IMR-90 (cell line): ENCODE measurements at regions not wholly inside any gene's neighbourhood (a gene's known extent, or its start where the extent isn't known, plus 50 kb on each side); places are given as distances from the start of the nearest gene placed in this dataset.

Experiments used
- ATAC-seq: fragments of 200-7000 bp; cut with Tn5 transposase; 2 replicates; pipeline ENCODE4 v1.9.1; 2020; ENCODE audit warnings: low read depth, mild to moderate bottlenecking, moderate library complexity
- BruUV-seq: library from RNA; stranded (reverse); fragments of 400-500 nt; replicated peaks from 2 replicates; lab custom pipeline; 2021; lab: Mats Ljungman, UMichigan
- CTCF ChIA-PET: fragments of 300-600 bp; formaldehyde crosslinking; extraction: SDS; loops from one replicate; lab custom pipeline; 2021; ENCODE audit warnings: antibody characterized with exemption; lab: Yijun Ruan, JAX
- POLR2A ChIA-PET: fragments of 300-600 bp; sonication (Branson Sonifier 250); formaldehyde crosslinking; loops from one replicate; lab custom pipeline; 2022; ENCODE audit warnings: antibody characterized with exemption; ENCODE audit not compliant: unreplicated experiment; lab: Charles Lee
- DNase-seq: peaks from one replicate; pipeline ENCODE4 v3.0.0; 2013
- H2AFZ ChIP-seq: replicated peaks from 2 replicates; pipeline ENCODE3; 2013; ENCODE audit warnings: low read length, mild to moderate bottlenecking; ENCODE audit not compliant: poor library complexity
- H2AK5ac ChIP-seq: 2 replicates; pipeline ENCODE4 v1.6.1; 2013; ENCODE audit warnings: low read depth, low read length, inconsistent platforms
- H2AK9ac ChIP-seq: replicated peaks from 2 replicates; pipeline ENCODE3; 2013; ENCODE audit warnings: mild to moderate bottlenecking, low read depth, low read length, moderate library complexity; ENCODE audit not compliant: poor library complexity
- H2BK120ac ChIP-seq: 2 replicates; pipeline ENCODE4 v1.6.1; 2013; ENCODE audit warnings: low read depth, low read length, inconsistent platforms
- H2BK15ac ChIP-seq: 3 replicates; pipeline ENCODE4 v1.6.1; 2013; ENCODE audit warnings: low read depth, low read length, inconsistent platforms
- H2BK20ac ChIP-seq: 2 replicates; pipeline ENCODE4 v1.6.1; 2013; ENCODE audit warnings: low read depth, mild to moderate bottlenecking, inconsistent platforms, low read length, moderate library complexity
- H2BK5ac ChIP-seq: 2 replicates; pipeline ENCODE4 v1.6.1; 2013; ENCODE audit warnings: mild to moderate bottlenecking, low read depth, low read length, inconsistent platforms; ENCODE audit not compliant: poor library complexity, severe bottlenecking
- H3K14ac ChIP-seq: replicated peaks from 2 replicates; pipeline ENCODE4 v1.6.1; 2013; ENCODE audit warnings: low read depth, low read length, inconsistent platforms
- H3K18ac ChIP-seq: 2 replicates; pipeline ENCODE4 v1.6.1; 2013; ENCODE audit warnings: low read depth, low read length, control low read depth
- H3K23ac ChIP-seq: 2 replicates; pipeline ENCODE4 v1.6.1; 2013; ENCODE audit warnings: low read depth, low read length, inconsistent platforms
- H3K27ac ChIP-seq: 2 replicates; pipeline ENCODE4 v1.5.1; 2013; ENCODE audit warnings: mild to moderate bottlenecking, control low read depth, low read length; ENCODE audit not compliant: insufficient read depth
- H3K27me3 ChIP-seq: 2 replicates; pipeline ENCODE4 v1.6.1; 2013; ENCODE audit warnings: low read length; ENCODE audit not compliant: control insufficient read depth, insufficient read depth
- H3K36me3 ChIP-seq: 2 replicates; pipeline ENCODE4 v1.6.1; 2013; ENCODE audit warnings: low read length, mixed read lengths; ENCODE audit not compliant: control insufficient read depth, insufficient read depth
- H3K4ac ChIP-seq: 2 replicates; pipeline ENCODE4 v1.6.1; 2013; ENCODE audit warnings: low read depth, low read length, inconsistent platforms
- H3K4me1 ChIP-seq: 2 replicates; pipeline ENCODE4 v1.6.1; 2013; ENCODE audit warnings: low read length, mixed read lengths; ENCODE audit not compliant: control insufficient read depth, insufficient read depth
- H3K4me2 ChIP-seq: 2 replicates; pipeline ENCODE4 v1.6.1; 2013; ENCODE audit warnings: low read depth, mild to moderate bottlenecking, control low read depth, low read length, moderate library complexity
- H3K4me3 ChIP-seq: 2 replicates; pipeline ENCODE4 v1.5.1; 2013; ENCODE audit warnings: low read depth, mild to moderate bottlenecking, control low read depth, low read length, moderate library complexity; ENCODE audit not compliant: insufficient read depth
- H3K56ac ChIP-seq: 2 replicates; pipeline ENCODE4 v1.6.1; 2013; ENCODE audit warnings: low read length, inconsistent platforms; ENCODE audit not compliant: insufficient read depth; ENCODE audit errors: extremely low read depth
- H3K79me1 ChIP-seq, 2 experiments: 2 replicates each; pipeline ENCODE4 v1.6.1; 2013; ENCODE audit warnings: low read length in 2 of 2, inconsistent platforms in 1 of 2, low read depth in 1 of 2
- H3K9ac ChIP-seq: 2 replicates; pipeline ENCODE4 v1.6.1; 2013; ENCODE audit warnings: low read depth, low read length, control low read depth
- H3K9me1 ChIP-seq: 2 replicates; pipeline ENCODE4 v1.6.1; 2013; ENCODE audit warnings: low read length, inconsistent platforms; ENCODE audit not compliant: insufficient read depth
- H3K9me3 ChIP-seq: 2 replicates; pipeline ENCODE4 v1.6.1; 2013; ENCODE audit warnings: low read length; ENCODE audit not compliant: control insufficient read depth, insufficient read depth
- H4K20me1 ChIP-seq: 2 replicates; pipeline ENCODE4 v1.6.1; 2013; ENCODE audit warnings: low read length, inconsistent platforms; ENCODE audit not compliant: insufficient read depth
- H4K5ac ChIP-seq: 2 replicates; pipeline ENCODE4 v1.6.1; 2013; ENCODE audit warnings: mild to moderate bottlenecking, low read depth, low read length, control low read depth
- H4K8ac ChIP-seq, 2 experiments: 2 replicates each; pipeline ENCODE4 v1.6.1; 2013; ENCODE audit warnings: low read depth in 2 of 2, low read length in 2 of 2, control low read depth in 1 of 2, inconsistent platforms in 1 of 2
- H4K91ac ChIP-seq: 2 replicates; pipeline ENCODE4 v1.6.1; 2013; ENCODE audit warnings: low read depth, low read length, inconsistent platforms; ENCODE audit not compliant: insufficient read depth
- BHLHE40 ChIP-seq: fragments of 150-350 bp; IDR thresholded peaks from 2 replicates; pipeline ENCODE4 v1.6.1; 2016; ENCODE audit warnings: mild to moderate bottlenecking, low read depth, low read length
- CEBPB ChIP-seq: IDR thresholded peaks from 2 replicates; pipeline ENCODE4 v1.6.1; 2012; ENCODE audit warnings: low read depth, low read length, improper control_type of control experiment
- CHD1 ChIP-seq: IDR thresholded peaks from 2 replicates; pipeline ENCODE4 v1.6.1; 2012; ENCODE audit warnings: low read depth, low read length, improper control_type of control experiment
- MAZ ChIP-seq: IDR thresholded peaks from 2 replicates; pipeline ENCODE4 v1.6.1; 2012; ENCODE audit warnings: low read depth, mild to moderate bottlenecking, low read length, improper control_type of control experiment, moderate library complexity, borderline replicate concordance
- NFE2L2 ChIP-seq: fragments of 150-350 bp; IDR thresholded peaks from 2 replicates; pipeline ENCODE4 v1.6.1; 2016; ENCODE audit warnings: low read depth, mild to moderate bottlenecking, low read length
- RAD21 ChIP-seq: IDR thresholded peaks from 2 replicates; pipeline ENCODE4 v1.6.1; 2012; ENCODE audit warnings: low read length, improper control_type of control experiment
- RCOR1 ChIP-seq: IDR thresholded peaks from 2 replicates; pipeline ENCODE4 v1.6.1; 2012; ENCODE audit warnings: mild to moderate bottlenecking, low read length, improper control_type of control experiment; ENCODE audit not compliant: insufficient replicate concordance
- SMC3 ChIP-seq: fragments of 150-350 bp; IDR thresholded peaks from 2 replicates; pipeline ENCODE4 v1.6.1; 2016; ENCODE audit warnings: low read depth, mild to moderate bottlenecking, antibody characterized with exemption, low read length, moderate library complexity
- WGBS, 2 experiments: methylation state at CpG; one replicate each; pipeline versions ENCODE4 v1.1.5 to v1.1.7; 2013; ENCODE audit warnings: missing lambda C conversion rate in 2 of 2; ENCODE audit not compliant: insufficient read length in 1 of 2; ENCODE audit errors: extremely low coverage in 2 of 2; 5-methylcytosine and 5-hydroxymethylcytosine counted together
- dilution Hi-C: fragments of 300-500 bp; cut with HindIII; formaldehyde crosslinking; loops from one replicate; pipeline ENCODE4 v1.14.3; 2018; ENCODE audit warnings: low sequenced_read_pairs; ENCODE audit not compliant: unreplicated experiment
- in situ Hi-C: fragments of 300-500 bp; cut with MboI; formaldehyde crosslinking; loops from 3 replicates; pipeline ENCODE4 v1.14.3; 2019; ENCODE audit warnings: low sequenced_read_pairs, inconsistent platforms, mixed read lengths
- intact Hi-C: fragments of 100-400 bp; cut with micrococcal nuclease; formaldehyde crosslinking; loops from 2 replicates; pipeline ENCODE4 v1.10.0; 2022
- TF ChIP-seq, protein P1 (sequence below): fragments of 150-350 bp; IDR thresholded peaks from 2 replicates; pipeline ENCODE4 v1.6.1; 2017; ENCODE audit warnings: mild to moderate bottlenecking, antibody characterized with exemption, low read length, low read depth
- TF ChIP-seq, protein P2 (sequence below): fragments of 150-350 bp; IDR thresholded peaks from 2 replicates; pipeline ENCODE4 v1.6.1; 2016; ENCODE audit warnings: low read depth, mild to moderate bottlenecking, low read length, moderate library complexity, borderline replicate concordance

DNA sequence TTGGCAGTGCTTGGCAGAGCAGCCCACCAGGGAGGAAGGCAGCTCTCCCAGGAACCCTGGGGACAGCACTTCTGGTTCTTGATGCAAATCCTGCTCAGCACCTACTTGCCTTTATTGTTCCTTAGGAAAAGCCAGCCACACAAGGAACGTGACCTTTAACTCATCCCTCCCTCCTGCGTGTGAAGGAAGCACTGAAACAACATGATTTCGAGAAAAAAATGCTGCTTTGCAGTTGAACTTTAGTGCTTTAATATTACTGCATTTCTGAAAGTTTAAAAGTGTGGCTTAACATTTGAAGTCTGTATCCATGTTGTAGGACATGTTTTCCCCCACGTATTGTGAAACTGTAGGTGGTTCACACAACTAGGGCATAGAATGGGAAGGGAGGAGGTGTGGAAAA, 50.4 kb upstream of the CTNNB1 start:
- ATAC-seq (no peak), DNase-seq (no peak)
- no peaks in the 10 kb centered on the region for H3K36me3 ChIP-seq
- H4K91ac ChIP-seq, result no peak overlapping the region
- H4K5ac ChIP-seq, result no peak overlapping the region
- H3K4me1 ChIP-seq, result no peaks in the 10 kb centered on the region
- H3K27ac ChIP-seq, result no peak overlapping the region
- no peak overlapping the region for H3K9ac ChIP-seq
- H3K9me3 ChIP-seq, result no peaks in the 10 kb centered on the region
- no peaks in the 10 kb centered on the region for H3K27me3 ChIP-seq
- no peaks in the 10 kb centered on the region for H4K20me1 ChIP-seq
- intact Hi-C loops, result no loop called here
- dilution Hi-C loops, result no loop called here
- WGBS, 2 experiments, result 67% methylated on average over 1 of the region's 4 CpGs; no CpG with 5 or more reads in 1 of the 2 experiments
- no peak overlapping the region for H3K14ac ChIP-seq
- H4K8ac ChIP-seq, result no peak overlapping the region
- no peak overlapping the region for H3K56ac ChIP-seq
- no TSS peak for BruUV-seq
- H2AFZ ChIP-seq, result no peak overlapping the region
- H2BK15ac ChIP-seq, result no peak overlapping the region
- H3K4me3 ChIP-seq, result no peak overlapping the region
- no peak overlapping the region for H2AK9ac ChIP-seq
- no peak overlapping the region for H2BK5ac ChIP-seq
- H2BK20ac ChIP-seq, result no peak overlapping the region
- H3K18ac ChIP-seq, result no peak overlapping the region
- no peaks in the 10 kb centered on the region for H3K9me1 ChIP-seq
- no peak overlapping the region for H3K23ac ChIP-seq
- no peak overlapping the region for H2AK5ac ChIP-seq
- H3K4ac ChIP-seq, result no peak overlapping the region
- no peak overlapping the region for H2BK120ac ChIP-seq
- ChIA-PET CTCF (interaction anchor here (0.6 kb wide), 1 partner anchor 154 kb away, joined by 3 read pairs; no protein-coding TSS in a partner anchor), POLR2A (no interaction called here)
- in situ Hi-C loops, result no loop called here
- no peaks in the 10 kb centered on the region for H3K79me1 ChIP-seq
- H3K4me2 ChIP-seq, result no peak overlapping the region
- TF ChIP-seq RCOR1, result no peak
- TF ChIP-seq, protein P1, sequence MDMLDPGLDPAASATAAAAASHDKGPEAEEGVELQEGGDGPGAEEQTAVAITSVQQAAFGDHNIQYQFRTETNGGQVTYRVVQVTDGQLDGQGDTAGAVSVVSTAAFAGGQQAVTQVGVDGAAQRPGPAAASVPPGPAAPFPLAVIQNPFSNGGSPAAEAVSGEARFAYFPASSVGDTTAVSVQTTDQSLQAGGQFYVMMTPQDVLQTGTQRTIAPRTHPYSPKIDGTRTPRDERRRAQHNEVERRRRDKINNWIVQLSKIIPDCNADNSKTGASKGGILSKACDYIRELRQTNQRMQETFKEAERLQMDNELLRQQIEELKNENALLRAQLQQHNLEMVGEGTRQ, result no peak
- TF ChIP-seq BHLHE40, result no peak
- TF ChIP-seq RAD21, result no peak
- no peak for TF ChIP-seq SMC3
- TF ChIP-seq CHD1, result no peak
- no peak for TF ChIP-seq CEBPB
- TF ChIP-seq, protein P2, sequence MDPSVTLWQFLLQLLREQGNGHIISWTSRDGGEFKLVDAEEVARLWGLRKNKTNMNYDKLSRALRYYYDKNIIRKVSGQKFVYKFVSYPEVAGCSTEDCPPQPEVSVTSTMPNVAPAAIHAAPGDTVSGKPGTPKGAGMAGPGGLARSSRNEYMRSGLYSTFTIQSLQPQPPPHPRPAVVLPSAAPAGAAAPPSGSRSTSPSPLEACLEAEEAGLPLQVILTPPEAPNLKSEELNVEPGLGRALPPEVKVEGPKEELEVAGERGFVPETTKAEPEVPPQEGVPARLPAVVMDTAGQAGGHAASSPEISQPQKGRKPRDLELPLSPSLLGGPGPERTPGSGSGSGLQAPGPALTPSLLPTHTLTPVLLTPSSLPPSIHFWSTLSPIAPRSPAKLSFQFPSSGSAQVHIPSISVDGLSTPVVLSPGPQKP, result no peak
- TF ChIP-seq MAZ, result no peak
- no peak for TF ChIP-seq NFE2L2
